Endodermal cell (in vitro differentiated cells): ENCODE measurements at regions not wholly inside any gene's neighbourhood (a gene's known extent, or its start where the extent isn't known, plus 50 kb on each side); places are given as distances from the start of the nearest gene placed in this dataset.

ENCODE experiments used
- DNase-seq: peaks from one replicate; pipeline ENCODE4 v3.0.0-alpha.2; 2017
- H3K27ac ChIP-seq: 2 replicates; pipeline ENCODE4 v1.5.1; 2013; ENCODE audit warnings: mild to moderate bottlenecking, low read depth, low read length, moderate library complexity
- H3K27me3 ChIP-seq: 2 replicates; pipeline ENCODE4 v1.6.1; 2013; ENCODE audit warnings: mild to moderate bottlenecking, low read length, moderate library complexity; ENCODE audit not compliant: insufficient read depth, control insufficient read depth, poor library complexity, severe bottlenecking
- H3K36me3 ChIP-seq: 2 replicates; pipeline ENCODE4 v1.7.0; 2013; ENCODE audit warnings: mild to moderate bottlenecking, low read length, moderate library complexity; ENCODE audit not compliant: control insufficient read depth, insufficient read depth
- H3K4me1 ChIP-seq: one replicate; pipeline ENCODE4 v1.7.0; 2013; ENCODE audit warnings: low read length; ENCODE audit not compliant: control insufficient read depth, insufficient read depth
- H3K4me3 ChIP-seq: 2 replicates; pipeline ENCODE4 v1.5.1; 2013; ENCODE audit warnings: mild to moderate bottlenecking, low read length, moderate library complexity
- H3K9ac ChIP-seq: 2 replicates; pipeline ENCODE4 v1.6.1; 2013; ENCODE audit warnings: mild to moderate bottlenecking, low read length, moderate library complexity; ENCODE audit not compliant: poor library complexity, severe bottlenecking; ENCODE audit errors: extremely low read depth
- H3K9me3 ChIP-seq: 2 replicates; pipeline ENCODE4 v1.6.1; 2013; ENCODE audit warnings: mild to moderate bottlenecking, low read length, moderate library complexity; ENCODE audit not compliant: control insufficient read depth
- H3K27ac Mint-ChIP-seq: 2 replicates; pipeline ENCODE4 v1.8.0; 2020; ENCODE audit warnings: mixed read lengths
- H3K27me3 Mint-ChIP-seq: 2 replicates; pipeline ENCODE4 v1.8.0; 2021; ENCODE audit warnings: mild to moderate bottlenecking, mixed read lengths; ENCODE audit not compliant: insufficient read depth
- H3K36me3 Mint-ChIP-seq: 2 replicates; pipeline ENCODE4 v1.8.0; 2020; ENCODE audit warnings: low read depth, mixed read lengths
- H3K4me1 Mint-ChIP-seq: 2 replicates; pipeline ENCODE4 v1.8.0; 2020; ENCODE audit warnings: mixed read lengths
- H3K4me3 Mint-ChIP-seq: 2 replicates; pipeline ENCODE4 v1.8.0; 2020; ENCODE audit warnings: mild to moderate bottlenecking, moderate library complexity, mixed read lengths
- H3K9me3 Mint-ChIP-seq: 2 replicates; pipeline ENCODE4 v1.8.0; 2020; ENCODE audit warnings: mild to moderate bottlenecking, mixed read lengths
- WGBS, 2 experiments: methylation state at CpG; one replicate each; pipeline versions ENCODE4 v1.1.5 to v1.1.7; 2013; ENCODE audit warnings: missing lambda C conversion rate in 2 of 2, mixed read lengths in 1 of 2; ENCODE audit not compliant: insufficient coverage in 1 of 2, insufficient read length in 1 of 2; 5-methylcytosine and 5-hydroxymethylcytosine counted together
- TF ChIP-seq, protein P1 (sequence below): fragments of 200-600 bp; sonication (generic); conservative IDR thresholded peaks from 2 replicates; pipeline ENCODE4 v1.5.0; 2021; ENCODE audit warnings: antibody characterized with exemption, mild to moderate bottlenecking

DNA sequence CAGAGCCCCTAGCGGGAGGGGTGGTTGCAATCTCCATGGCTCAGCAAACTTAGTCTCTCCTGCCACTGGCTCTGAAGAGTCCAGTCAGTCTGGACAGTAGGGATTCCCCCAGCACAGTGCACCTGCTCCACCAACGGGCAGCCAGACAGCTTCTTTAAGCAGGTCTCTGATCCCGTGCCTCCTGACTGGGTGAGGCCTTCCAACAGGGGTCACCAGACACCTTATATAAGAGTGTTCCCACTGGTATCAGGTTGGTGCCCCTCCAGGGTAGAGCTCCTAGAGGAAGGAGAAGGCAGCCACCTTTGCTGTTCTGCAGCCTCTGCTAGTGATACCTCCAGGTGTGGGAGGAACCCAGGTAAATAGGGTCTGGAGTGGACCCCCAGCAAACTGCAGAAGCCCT is 1393.4 kb downstream of the STIM2 start:
- no peaks in the 10 kb centered on the region for H3K27me3 Mint-ChIP-seq
- Histone ChIP-seq H3K9me3 (peaks cover 18% of the 10 kb centered on the region), H3K4me3 (no peak overlapping the region), H3K27ac (no peak overlapping the region), H3K9ac (no peak overlapping the region), H3K4me1 (no peaks in the 10 kb centered on the region), H3K36me3 (no peaks in the 10 kb centered on the region), H3K27me3 (no peaks in the 10 kb centered on the region)
- H3K4me1 Mint-ChIP-seq: no peaks in the 10 kb centered on the region
- H3K36me3 Mint-ChIP-seq: no peaks in the 10 kb centered on the region
- WGBS, 2 experiments: 89 to 91% methylated on average over 1 to 3 of the region's 3 CpGs
- no peak for DNase-seq
- peaks cover 18% of the 10 kb centered on the region for H3K9me3 Mint-ChIP-seq
- no peak overlapping the region for H3K4me3 Mint-ChIP-seq
- no peak overlapping the region for H3K27ac Mint-ChIP-seq
- TF ChIP-seq, protein P1, sequence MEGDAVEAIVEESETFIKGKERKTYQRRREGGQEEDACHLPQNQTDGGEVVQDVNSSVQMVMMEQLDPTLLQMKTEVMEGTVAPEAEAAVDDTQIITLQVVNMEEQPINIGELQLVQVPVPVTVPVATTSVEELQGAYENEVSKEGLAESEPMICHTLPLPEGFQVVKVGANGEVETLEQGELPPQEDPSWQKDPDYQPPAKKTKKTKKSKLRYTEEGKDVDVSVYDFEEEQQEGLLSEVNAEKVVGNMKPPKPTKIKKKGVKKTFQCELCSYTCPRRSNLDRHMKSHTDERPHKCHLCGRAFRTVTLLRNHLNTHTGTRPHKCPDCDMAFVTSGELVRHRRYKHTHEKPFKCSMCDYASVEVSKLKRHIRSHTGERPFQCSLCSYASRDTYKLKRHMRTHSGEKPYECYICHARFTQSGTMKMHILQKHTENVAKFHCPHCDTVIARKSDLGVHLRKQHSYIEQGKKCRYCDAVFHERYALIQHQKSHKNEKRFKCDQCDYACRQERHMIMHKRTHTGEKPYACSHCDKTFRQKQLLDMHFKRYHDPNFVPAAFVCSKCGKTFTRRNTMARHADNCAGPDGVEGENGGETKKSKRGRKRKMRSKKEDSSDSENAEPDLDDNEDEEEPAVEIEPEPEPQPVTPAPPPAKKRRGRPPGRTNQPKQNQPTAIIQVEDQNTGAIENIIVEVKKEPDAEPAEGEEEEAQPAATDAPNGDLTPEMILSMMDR: peak; percentile 18

DNA sequence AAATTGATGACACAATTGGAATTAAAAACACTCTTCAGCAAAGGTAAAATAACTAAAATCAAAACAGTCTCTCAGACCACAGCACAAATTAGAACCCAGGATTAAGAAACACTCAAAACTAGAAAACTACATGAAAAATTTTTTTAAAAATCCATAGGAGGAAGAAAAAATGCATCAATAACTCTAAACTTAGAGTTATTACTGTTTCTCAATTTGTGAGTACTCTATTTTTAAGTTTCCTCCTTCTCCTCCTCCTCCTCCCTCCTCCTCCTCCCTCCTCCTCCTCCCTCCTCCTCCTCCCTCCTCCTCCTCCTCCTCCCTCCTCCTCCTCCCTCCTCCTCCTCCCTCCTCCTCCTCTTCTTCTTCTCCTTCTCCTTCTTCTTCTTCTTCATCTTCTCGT is 1395.7 kb downstream of the STIM2 start:
- no peaks in the 10 kb centered on the region for H3K4me1 ChIP-seq
- no peak overlapping the region for H3K27ac ChIP-seq
- H3K36me3 Mint-ChIP-seq: no peaks in the 10 kb centered on the region
- H3K4me3 Mint-ChIP-seq: no peak overlapping the region
- no peak for DNase-seq
- H3K27me3 Mint-ChIP-seq: no peaks in the 10 kb centered on the region
- H3K36me3 ChIP-seq: no peaks in the 10 kb centered on the region
- H3K9me3 ChIP-seq: peaks cover 18% of the 10 kb centered on the region
- no peak overlapping the region for H3K9ac ChIP-seq
- H3K27ac Mint-ChIP-seq: no peak overlapping the region
- 92% methylated on average over 1 of the region's 1 CpG; no CpG with 5 or more reads in 1 of the 2 experiments for WGBS, 2 experiments
- no peaks in the 10 kb centered on the region for H3K4me1 Mint-ChIP-seq
- TF ChIP-seq, protein P1: no peak
- peaks cover 18% of the 10 kb centered on the region for H3K9me3 Mint-ChIP-seq
- H3K27me3 ChIP-seq: no peaks in the 10 kb centered on the region
- H3K4me3 ChIP-seq: no peak overlapping the region

DNA sequence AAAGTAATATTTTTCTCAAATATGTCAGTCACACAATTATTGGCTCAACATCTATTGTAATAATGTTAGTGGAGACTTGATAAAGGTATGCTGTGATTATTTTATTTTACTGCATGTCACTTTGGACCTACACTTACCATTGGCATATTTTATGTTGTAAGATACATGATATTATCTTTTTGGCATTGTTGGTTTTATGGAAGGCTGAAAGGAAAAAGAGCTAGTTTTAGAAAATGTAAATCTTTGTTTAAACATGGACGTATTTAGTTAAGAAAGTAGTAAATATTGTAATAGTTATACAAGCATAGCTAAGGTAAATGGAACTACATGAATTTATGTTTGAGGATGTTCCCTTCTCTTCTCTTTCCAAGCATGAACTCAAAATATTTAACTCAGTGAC is 1399.3 kb downstream of the STIM2 start:
- Mint-ChIP-seq H3K27me3 (no peaks in the 10 kb centered on the region), H3K27ac (no peak overlapping the region), H3K4me1 (no peaks in the 10 kb centered on the region), H3K4me3 (no peak overlapping the region), H3K9me3 (peaks cover 24% of the 10 kb centered on the region), H3K36me3 (no peaks in the 10 kb centered on the region)
- 94% methylated on average over 1 of the region's 1 CpG; no CpG with 5 or more reads in 1 of the 2 experiments for WGBS, 2 experiments
- Histone ChIP-seq H3K36me3 (no peaks in the 10 kb centered on the region), H3K9ac (no peak overlapping the region), H3K4me3 (no peak overlapping the region), H3K9me3 (peaks cover 25% of the 10 kb centered on the region), H3K27me3 (no peaks in the 10 kb centered on the region), H3K27ac (no peak overlapping the region), H3K4me1 (no peaks in the 10 kb centered on the region)
- no peak for DNase-seq
- TF ChIP-seq, protein P1: no peak
